HCT116 (cell line): ENCODE measurements at regions not wholly inside any gene's neighbourhood (a gene's known extent, or its start where the extent isn't known, plus 50 kb on each side); places are given as distances from the start of the nearest gene placed in this dataset.

ENCODE experiments used
- ATAC-seq: fragments of 200-7000 bp; cut with Tn5 transposase; 2 replicates; pipeline ENCODE4 v1.9.1; 2020; ENCODE audit warnings: mild to moderate bottlenecking, moderate library complexity
- BruUV-seq: library from RNA; stranded (reverse); fragments of 400-500 nt; replicated peaks from 2 replicates; lab custom pipeline; 2021; lab: Mats Ljungman, UMichigan
- CTCF ChIA-PET: fragments of 300-600 bp; sonication (Branson Sonifier 250); formaldehyde crosslinking; loops from one replicate; lab custom pipeline; 2021; ENCODE audit warnings: antibody characterized with exemption; lab: Charles Lee
- POLR2A ChIA-PET: fragments of 300-600, 350-600 bp; sonication (Branson Sonifier 250); formaldehyde crosslinking; loops from one replicate; lab custom pipeline; 2021; ENCODE audit warnings: antibody characterized with exemption; lab: Charles Lee
- RAD21 ChIA-PET, 2 experiments: fragments of 300-600 bp; sonication (Branson Sonifier 250); formaldehyde crosslinking; loops; one replicate each; lab custom pipeline; 2023; ENCODE audit warnings: low total read pairs in 2 of 2; ENCODE audit not compliant: uncharacterized antibody in 2 of 2, unreplicated experiment in 2 of 2, low non-redundant PET in 1 of 2; lab: Charles Lee
- DNase-seq: peaks from one replicate; pipeline ENCODE4 v3.0.0-alpha.2; 2010; ENCODE audit warnings: low read depth, low spot score
- H2AFZ ChIP-seq: fragments of 200-600 bp; shearing (Covaris generic), sonication (generic); 2 replicates; pipeline ENCODE4 v1.6.1; 2017; ENCODE audit warnings: low read depth, mixed run types, mixed read lengths, antibody characterized with exemption, low read length; ENCODE audit not compliant: poor library complexity, severe bottlenecking
- H3K27ac ChIP-seq: 2 replicates; pipeline ENCODE4 v1.5.1; 2012; ENCODE audit warnings: low read depth, low read length
- H3K27me3 ChIP-seq: fragments of 200-600 bp; sonication (generic); 2 replicates; pipeline ENCODE4 v1.6.1; 2016; ENCODE audit warnings: mixed run types, low read length, mixed read lengths; ENCODE audit not compliant: insufficient read depth
- H3K36me3 ChIP-seq, 2 experiments: fragments of 200-500 bp in 1 of 2; fragments of 200-600 bp in 1 of 2; sonication (Bioruptor generic) in 1 of 2; sonication (generic) in 1 of 2; 2 replicates each; pipeline versions ENCODE4 v1.5.1 to v1.6.1; 2014 to 2016; ENCODE audit warnings: low read length in 2 of 2, inconsistent platforms in 1 of 2, mixed read lengths in 1 of 2, mixed run types in 1 of 2; ENCODE audit not compliant: insufficient read depth in 2 of 2, control insufficient read depth in 1 of 2
- H3K4me1 ChIP-seq, 2 experiments: fragments of 200-600 bp in 1 of 2; sonication (generic) in 1 of 2; 2 replicates each; pipeline versions ENCODE4 v1.5.1 to v1.6.1; 2012 to 2017; ENCODE audit warnings: low read length in 2 of 2, inconsistent platforms in 1 of 2, mild to moderate bottlenecking in 1 of 2, mixed read lengths in 1 of 2, mixed run types in 1 of 2, moderate library complexity in 1 of 2; ENCODE audit not compliant: insufficient read depth in 2 of 2, control insufficient read depth in 1 of 2
- H3K4me2 ChIP-seq: fragments of 200-600 bp; sonication (generic); 2 replicates; pipeline ENCODE4 v1.6.1; 2017; ENCODE audit warnings: mixed run types, low read length, mixed read lengths
- H3K4me3 ChIP-seq, 2 experiments: fragments of 200-600 bp in 1 of 2; sonication (generic) in 1 of 2; replicated peaks in 1 of 2; 2 replicates each; pipeline ENCODE4 v1.5.1; 2011 to 2016; ENCODE audit warnings: low read length in 2 of 2, control low read depth in 1 of 2, low read depth in 1 of 2, mild to moderate bottlenecking in 1 of 2, mixed read lengths in 1 of 2, mixed run types in 1 of 2
- H3K79me2 ChIP-seq: fragments of 200-600 bp; sonication (generic); 2 replicates; pipeline ENCODE4 v1.6.1; 2017; ENCODE audit warnings: mild to moderate bottlenecking, mixed run types, low read length, moderate library complexity, mixed read lengths; ENCODE audit not compliant: insufficient read depth
- H3K9ac ChIP-seq: fragments of 200-600 bp; sonication (generic); 2 replicates; pipeline ENCODE4 v1.6.1; 2016; ENCODE audit warnings: low read length, mixed read lengths
- H3K9me2 ChIP-seq: fragments of 200-600 bp; sonication (generic), shearing (Covaris generic); 2 replicates; pipeline ENCODE4 v1.6.1; 2017; ENCODE audit warnings: mixed run types, mild to moderate bottlenecking, moderate library complexity; ENCODE audit not compliant: insufficient read depth
- H3K9me3 ChIP-seq, 2 experiments: fragments of 200-500 bp in 1 of 2; fragments of 200-600 bp in 1 of 2; sonication (Bioruptor generic) in 1 of 2; sonication (generic) in 1 of 2; 2 replicates each; pipeline ENCODE4 v1.6.1; 2014 to 2017; ENCODE audit warnings: low read length in 2 of 2, mixed read lengths in 2 of 2, inconsistent platforms in 1 of 2, low read depth in 1 of 2, mild to moderate bottlenecking in 1 of 2, mixed run types in 1 of 2, moderate library complexity in 1 of 2; ENCODE audit not compliant: control insufficient read depth in 1 of 2, insufficient read depth in 1 of 2
- H4K20me1 ChIP-seq: fragments of 200-600 bp; sonication (generic), shearing (Covaris generic); 2 replicates; pipeline ENCODE4 v1.6.1; 2017; ENCODE audit warnings: mixed run types, mild to moderate bottlenecking, moderate library complexity; ENCODE audit not compliant: insufficient read depth
- CBX3 ChIP-seq: IDR thresholded peaks from 2 replicates; pipeline ENCODE4 v1.6.1; 2012; ENCODE audit warnings: low read depth
- ELF1 ChIP-seq: IDR thresholded peaks from 2 replicates; pipeline ENCODE4 v1.6.1; 2012; ENCODE audit warnings: low read depth, borderline replicate concordance
- EZH2phosphoT487 ChIP-seq: fragments of 200-600 bp; IDR thresholded peaks from 2 replicates; pipeline ENCODE4 v1.6.1; 2018; ENCODE audit warnings: antibody characterized with exemption, borderline replicate concordance
- SIN3A ChIP-seq: IDR thresholded peaks from 2 replicates; pipeline ENCODE4 v1.6.1; 2012; ENCODE audit warnings: low read depth
- SRF ChIP-seq: IDR thresholded peaks from 2 replicates; pipeline ENCODE4 v1.6.1; 2012; ENCODE audit warnings: low read depth
- TCF7L2 ChIP-seq: IDR thresholded peaks from 2 replicates; pipeline ENCODE4 v1.7.0; 2011; ENCODE audit warnings: borderline replicate concordance, inconsistent platforms; ENCODE audit not compliant: insufficient read depth, insufficient read length; ENCODE audit errors: extremely low read depth
- ZBTB33 ChIP-seq: IDR thresholded peaks from 2 replicates; pipeline ENCODE4 v1.6.1; 2011; ENCODE audit warnings: mild to moderate bottlenecking, low read length, moderate library complexity; ENCODE audit not compliant: insufficient replicate concordance; ENCODE audit errors: extremely low read depth
- intact Hi-C: fragments of 100-400 bp; cut with micrococcal nuclease; formaldehyde crosslinking; loops from 2 replicates; pipeline ENCODE4 v1.10.0; 2022
- TF ChIP-seq, protein P1 (sequence below): IDR thresholded peaks from 2 replicates; pipeline ENCODE4 v1.6.1; 2012

DNA sequence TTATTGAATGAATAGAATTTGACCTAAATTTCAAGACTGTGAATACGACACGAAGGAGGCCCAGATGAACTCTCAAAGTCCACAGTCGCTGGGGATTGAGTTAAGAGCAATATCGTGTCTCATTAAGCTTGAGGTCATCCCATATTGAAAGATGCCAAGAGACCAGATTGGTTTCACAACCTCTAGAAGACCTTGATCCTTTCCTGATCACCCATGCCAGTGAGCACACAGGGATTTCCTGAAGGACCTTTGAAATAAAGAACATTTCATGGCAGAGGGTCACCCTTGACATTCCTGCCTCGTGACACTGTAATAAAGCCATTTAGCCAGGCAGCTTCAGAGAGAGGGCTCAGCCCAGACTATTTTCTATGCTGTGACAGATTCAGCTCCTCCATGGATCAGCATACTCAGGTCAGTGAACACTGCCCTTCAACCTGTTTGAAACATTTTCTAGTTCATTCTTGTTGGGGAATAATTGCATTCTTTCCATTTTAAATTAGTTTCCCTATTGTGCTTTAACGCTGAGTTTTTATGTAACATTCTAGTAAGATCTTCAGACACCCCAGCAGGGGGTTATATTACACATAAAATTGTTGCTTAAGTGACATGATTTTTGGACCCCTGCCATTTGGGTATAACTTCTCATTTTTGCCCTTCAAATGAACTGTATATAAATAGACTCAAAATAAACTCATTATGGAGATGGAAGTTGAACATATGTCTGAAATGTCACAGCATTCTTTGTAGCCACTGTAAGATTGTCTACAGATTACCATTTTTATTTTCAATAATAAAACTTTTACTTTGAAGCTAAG lies 213.2 kb downstream of the C12orf50 start (continued):
- TF ChIP-seq EZH2phosphoT487 (no peak), SIN3A (no peak)

DNA sequence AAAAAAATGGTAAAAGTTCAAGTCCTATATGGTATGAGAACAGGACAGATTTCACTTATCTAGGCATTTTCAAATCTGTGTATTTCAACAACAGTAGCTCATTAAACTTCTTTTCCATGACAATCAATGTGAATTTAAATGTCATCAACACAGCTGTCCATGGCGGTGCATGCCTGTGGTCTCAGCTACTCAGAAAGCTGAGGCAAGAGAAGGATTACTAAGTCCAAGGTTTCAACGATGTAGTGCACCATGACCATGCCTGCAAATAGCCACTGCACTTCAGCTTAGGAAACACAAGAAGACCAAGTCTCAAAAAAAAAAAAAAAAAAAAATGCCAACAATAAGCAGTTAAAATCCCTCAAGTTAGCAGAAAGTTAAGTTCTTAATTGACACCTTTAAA lies 214.6 kb downstream of the C12orf50 start:
- no peak for TF ChIP-seq CBX3
- no peak for TF ChIP-seq ZBTB33
- no peak for TF ChIP-seq ELF1
- TF ChIP-seq, protein P1, sequence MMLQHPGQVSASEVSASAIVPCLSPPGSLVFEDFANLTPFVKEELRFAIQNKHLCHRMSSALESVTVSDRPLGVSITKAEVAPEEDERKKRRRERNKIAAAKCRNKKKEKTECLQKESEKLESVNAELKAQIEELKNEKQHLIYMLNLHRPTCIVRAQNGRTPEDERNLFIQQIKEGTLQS, result no peak
- no peak for TF ChIP-seq SRF
- TF ChIP-seq TCF7L2, result no peak
- Histone ChIP-seq H3K4me2 (no peak overlapping the region), H3K4me1 (peaks cover 0 to 5% of the 10 kb centered on the region in 2 experiments; a peak in 1 of 4 replicates), H3K36me3 (no peaks in the 10 kb centered on the region), H3K4me3 (no peak overlapping the region), H3K27me3 (no peaks in the 10 kb centered on the region), H3K9me2 (no peaks in the 10 kb centered on the region), H3K79me2 (no peaks in the 10 kb centered on the region), H2AFZ (no peak overlapping the region), H3K27ac (no peak overlapping the region), H3K9ac (no peak overlapping the region), H3K9me3 (no peaks in the 10 kb centered on the region), H4K20me1 (no peaks in the 10 kb centered on the region)
- ATAC-seq, result no peak
- POLR2A ChIA-PET, result no interaction called here
- RAD21 ChIA-PET, result no interaction called here
- intact Hi-C loops, result no loop called here
- CTCF ChIA-PET, result no interaction called here
- no TSS peak for BruUV-seq
- DNase-seq, result no peak
